Cerebellar cortex (tissue), 1 donor: ENCODE measurements at regions not wholly inside any gene's neighbourhood (a gene's known extent, or its start where the extent isn't known, plus 50 kb on each side); places are given as distances from the start of the nearest gene placed in this dataset.

Experiments
- DNase-seq: peaks from one replicate; pipeline ENCODE4 v3.0.0-alpha.2; 2015; ENCODE audit warnings: low spot score

GRCh38 chr2:225340923-225341322 is 58.6 kb upstream of the NYAP2 start:
- no peak for DNase-seq

DNA sequence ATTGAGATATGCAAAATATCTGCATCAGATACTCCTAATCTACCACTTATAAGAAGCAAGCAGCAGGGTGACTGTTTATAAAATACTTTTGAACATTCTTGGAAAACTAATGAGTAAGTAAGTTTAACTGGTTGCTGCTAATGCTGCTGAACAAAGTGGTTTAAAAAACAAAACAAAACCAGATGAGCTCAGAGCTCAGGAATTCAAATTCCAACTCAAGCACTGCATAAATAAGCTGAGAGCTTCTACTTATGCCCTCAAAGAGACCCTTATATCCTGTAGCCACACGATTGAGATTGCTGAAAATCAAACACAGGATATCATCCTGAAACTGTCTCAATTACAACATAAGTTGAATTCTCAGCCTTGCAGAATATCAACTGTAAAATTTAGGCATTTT is 62.3 kb upstream of the NYAP2 start:
- DNase-seq: no peak

DNA sequence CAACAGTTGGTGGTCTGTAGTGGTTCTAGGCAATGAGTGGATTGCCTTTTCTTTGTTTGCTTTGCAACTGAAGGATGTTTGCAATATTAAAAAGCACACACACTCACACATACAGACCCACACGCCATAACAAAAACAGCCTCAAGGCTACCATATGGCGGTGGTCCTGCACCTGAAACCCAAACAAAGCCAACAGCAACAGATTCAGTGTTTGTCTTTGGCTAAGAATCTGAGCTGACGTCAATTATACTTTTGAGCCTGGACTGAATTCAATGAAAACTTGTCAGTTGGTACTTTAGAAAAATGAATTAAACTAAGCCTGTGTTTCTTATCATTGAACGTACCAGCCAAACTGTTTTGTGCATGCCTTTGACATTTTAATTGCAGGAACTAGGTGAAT is 65.0 kb upstream of the NYAP2 start:
- no peak for DNase-seq

- DNase-seq: no peak
Observed at GRCh38 chr2:225328192-225328591, 71.3 kb upstream of the NYAP2 start.

GRCh38 chr2:225326969-225327368 is 72.5 kb upstream of the NYAP2 start:
- no peak for DNase-seq

DNA sequence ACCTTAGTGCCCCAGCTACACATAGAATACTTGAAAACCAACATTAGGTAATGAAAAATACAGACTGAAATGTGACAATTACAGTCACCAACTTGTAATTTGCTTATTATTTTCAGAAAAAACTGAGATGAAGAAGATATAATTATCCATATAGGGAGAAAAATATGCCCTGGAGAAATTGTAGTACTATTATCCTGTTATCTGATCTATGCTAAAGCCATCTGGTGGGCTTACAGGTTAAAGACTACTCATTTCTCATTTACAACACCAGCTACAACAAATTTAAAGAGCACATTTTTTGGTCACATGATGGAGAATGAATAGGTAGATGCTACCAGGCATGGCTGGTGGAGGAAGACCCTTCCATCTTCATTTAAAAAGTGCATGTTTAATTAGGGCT is 79.6 kb upstream of the NYAP2 start:
- no peak for DNase-seq

GRCh38 chr2:225318440-225318839 is 81.1 kb upstream of the NYAP2 start:
- no peak for DNase-seq

DNA sequence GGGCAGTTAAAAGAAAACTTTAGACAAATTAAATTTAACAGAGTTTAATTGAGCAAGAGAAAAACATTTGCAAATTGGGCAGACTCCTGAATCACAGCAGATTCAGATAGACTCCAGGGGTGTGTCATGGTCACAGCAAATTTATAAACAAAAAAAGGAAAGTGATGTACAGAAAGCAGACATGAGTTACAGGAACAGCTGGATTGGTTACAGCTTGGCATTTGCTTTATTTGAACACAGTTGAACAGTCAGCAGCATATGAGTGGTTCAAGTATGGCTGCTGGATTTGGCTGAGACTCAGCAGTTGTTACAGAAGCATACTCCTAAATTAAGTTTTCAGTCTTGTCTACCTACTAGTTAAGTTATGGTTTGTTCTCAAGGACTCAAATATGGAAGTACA is 82.3 kb upstream of the NYAP2 start:
- no peak for DNase-seq

DNA sequence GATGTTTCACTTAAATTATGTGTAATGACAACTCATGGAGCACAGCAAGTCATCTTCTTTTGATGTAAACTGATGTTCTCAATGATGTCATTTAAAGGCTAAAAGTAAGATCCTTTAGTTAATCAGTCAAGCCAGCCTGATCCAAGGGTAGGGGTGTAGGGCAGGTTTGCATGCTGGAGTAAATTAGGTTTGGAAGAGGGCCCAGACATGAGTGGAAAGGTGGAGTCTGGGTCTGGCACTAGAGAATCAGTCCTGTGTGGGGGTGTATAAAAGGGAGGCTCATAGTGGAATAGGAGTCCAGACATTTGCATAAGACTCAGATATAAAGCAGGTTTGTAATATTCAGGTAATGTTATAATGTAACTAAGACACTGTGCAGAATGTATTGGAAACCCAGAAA is 88.8 kb upstream of the NYAP2 start:
- DNase-seq: no peak

DNA sequence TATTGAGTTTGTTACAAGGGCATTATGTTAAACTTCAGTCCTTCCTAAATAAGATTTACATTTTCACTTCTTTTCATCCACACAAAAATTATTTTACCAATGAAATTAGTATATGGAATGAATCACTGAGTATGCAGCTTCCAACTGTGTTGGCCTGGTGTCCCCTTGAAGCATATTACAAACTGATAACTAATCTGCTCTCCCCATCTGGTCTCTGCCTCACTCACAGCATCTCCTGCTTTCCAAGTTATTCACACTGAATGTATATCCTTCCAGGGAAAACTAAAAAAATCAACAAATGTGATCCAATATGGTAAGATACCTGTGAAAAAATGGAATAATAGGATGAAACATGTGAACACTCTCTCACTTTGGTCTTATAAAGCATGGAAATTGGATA is 90.0 kb upstream of the NYAP2 start:
- no peak for DNase-seq

DNA sequence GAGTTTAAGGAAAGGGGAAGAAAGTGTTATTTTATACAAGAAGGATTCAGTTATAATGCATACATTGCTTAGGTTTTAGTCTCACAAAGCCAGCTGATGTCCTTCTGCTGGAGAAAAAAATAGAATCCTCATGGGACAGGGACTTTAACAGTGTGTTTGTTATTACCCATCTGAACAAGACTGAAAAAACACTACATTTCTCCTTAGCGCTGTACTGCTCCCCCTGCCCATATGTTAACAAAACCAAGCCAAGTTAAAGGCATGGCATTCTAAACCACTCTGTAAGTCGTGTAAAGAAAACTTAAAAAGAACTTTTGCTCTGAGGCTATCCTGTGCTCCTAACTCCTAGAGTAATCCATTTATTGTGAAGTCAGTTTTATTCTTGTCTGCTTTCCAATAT is 102.6 kb upstream of the NYAP2 start:
- no peak for DNase-seq

DNA sequence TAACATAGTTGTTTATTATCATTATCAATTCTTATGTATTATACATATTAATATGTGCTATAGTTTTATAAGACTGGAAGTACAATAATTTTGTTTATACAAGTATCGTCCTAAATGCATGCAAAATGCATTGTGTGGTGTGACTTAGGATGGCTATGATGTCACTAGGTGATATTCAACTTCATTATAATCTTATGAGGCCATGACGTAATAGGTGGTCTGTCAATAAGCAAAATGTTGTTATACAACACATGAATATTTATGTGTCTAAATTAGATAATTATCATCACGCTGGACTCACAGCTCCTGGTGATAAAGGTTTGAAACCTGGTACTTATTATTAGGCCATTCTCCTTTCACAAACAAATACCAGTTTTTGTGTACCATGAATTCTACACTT is 104.4 kb upstream of the NYAP2 start:
- no peak for DNase-seq

GRCh38 chr2:225293638-225294037 is 105.9 kb upstream of the NYAP2 start:
- peak; percentile 54 for DNase-seq

DNA sequence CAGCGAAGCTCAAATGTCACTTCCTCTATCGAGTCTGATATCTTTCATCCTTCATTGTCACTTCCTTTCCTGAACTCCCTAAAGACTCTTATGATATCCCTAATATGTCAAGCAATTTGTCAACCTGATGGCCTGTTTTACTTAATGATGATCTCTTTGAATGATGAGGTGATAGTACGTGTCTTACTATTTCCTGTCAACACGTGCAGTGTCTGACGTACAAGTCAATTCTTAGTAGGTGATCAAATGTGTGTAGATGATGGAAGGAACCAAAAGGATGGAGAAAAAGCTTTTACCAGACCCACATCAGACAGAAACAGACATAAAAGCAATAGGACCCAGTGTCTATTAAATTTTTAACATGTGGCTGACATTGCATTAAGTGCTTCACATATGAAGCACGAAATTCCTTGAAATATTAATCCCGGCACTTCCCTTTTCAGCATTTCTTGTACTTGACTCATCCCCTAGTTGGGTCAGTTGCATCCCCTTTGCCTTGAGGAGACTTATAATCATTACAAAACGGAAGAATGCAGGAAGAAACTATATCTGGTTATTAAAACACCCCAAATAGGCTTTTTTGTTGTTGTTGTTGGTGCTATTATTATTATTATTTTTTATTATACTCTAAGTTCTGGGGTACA is 108.6 kb upstream of the NYAP2 start:
- DNase-seq: no peak

DNA sequence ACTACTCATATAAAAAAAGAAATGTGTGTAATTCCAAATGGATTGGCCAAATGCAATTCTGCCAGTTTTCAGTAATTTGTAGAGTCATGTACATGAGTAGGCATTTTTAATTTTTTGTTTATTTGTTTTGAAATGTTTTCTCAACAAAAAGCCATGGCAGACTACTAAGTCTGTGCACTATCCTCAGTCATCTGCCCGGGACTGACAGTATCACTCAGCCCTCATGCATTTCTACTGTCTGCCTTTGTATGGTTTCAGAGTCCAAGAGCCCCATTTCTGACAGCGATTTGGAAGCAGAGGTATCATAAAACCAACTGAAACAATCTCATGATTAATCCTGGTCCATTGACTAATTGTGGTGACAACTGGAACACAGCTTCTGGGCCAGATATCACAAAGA is 109.9 kb upstream of the NYAP2 start:
- DNase-seq: no peak

DNA sequence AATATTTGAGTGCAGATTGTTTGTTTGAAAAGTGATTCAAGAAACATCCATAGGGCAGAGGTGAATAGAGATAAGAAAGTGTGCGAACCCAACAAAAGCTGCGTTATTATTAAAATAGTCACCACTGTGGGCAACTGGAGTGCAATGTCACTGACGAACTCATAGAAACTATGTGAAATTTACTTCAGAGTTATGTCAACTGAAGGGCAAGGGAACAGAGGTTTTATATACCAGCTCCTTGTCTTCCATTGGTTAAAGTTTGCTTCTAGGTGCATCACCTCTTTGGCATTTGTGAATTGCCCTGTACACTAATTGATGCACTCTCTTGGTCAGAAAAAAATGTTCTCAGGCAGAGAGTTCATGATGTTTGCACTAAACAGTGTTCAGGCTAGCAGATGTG is 110.5 kb upstream of the NYAP2 start:
- DNase-seq: no peak

DNA sequence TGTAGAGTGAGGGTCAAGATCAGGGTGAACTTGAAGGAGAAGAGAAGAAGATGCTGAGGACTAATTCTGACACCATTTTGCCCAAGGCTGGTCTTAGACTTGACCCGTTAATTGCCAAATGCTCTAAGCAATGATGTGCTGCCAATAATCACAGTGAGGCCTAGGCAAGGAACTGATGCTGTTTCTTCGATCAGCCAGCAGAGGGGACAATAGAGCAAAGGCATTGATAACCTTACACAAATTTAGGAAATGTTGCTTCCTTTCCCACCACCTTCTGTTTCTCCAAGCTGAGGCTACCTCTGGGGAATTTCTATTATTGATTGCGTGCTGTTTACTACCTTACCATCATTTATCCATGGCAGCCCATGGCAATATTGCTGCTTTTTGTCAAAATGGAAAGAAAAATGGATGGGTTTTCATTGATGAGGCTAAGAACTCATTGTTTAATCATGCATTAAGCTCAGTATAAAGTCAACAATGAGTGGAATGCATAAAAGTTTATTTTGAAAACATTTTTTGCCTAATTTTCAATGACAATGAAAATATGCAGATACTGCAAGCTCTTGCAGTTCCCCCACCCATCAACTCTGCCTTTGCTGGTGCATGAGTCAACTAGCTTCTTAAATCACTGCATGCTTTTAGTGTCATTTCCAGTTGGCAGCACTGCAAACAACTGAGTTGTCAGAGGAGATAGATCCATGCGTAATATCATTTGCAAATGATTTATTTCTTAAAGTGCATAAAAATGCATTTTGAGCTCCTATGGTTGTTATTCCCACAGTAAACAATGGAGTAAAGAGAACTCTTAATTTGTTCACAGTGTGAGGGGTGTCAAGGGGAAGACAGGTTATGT is 116.4 kb upstream of the NYAP2 start:
- peak; percentile 42 for DNase-seq

DNA sequence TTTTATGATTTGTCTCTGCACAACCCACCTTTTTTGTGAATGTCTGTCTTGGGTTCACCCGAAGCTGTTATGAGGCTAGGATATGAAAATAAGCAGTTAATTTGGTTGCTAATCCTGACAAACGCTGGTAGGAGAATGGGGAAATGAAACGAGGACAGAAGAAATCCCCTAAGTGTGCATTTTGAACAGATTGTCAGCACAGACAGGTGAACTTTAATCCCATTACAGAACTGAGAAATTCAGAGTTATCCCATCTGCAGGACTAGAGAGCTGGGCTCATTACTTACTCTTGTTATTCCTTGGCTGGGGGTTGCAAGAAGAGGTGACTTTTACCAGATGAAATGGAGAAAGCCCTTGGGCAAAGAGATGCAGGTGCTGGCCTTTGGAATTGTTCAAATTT is 123.3 kb upstream of the NYAP2 start:
- DNase-seq: no peak

GRCh38 chr2:225275443-225275842 is 124.1 kb upstream of the NYAP2 start:
- DNase-seq: no peak

DNA sequence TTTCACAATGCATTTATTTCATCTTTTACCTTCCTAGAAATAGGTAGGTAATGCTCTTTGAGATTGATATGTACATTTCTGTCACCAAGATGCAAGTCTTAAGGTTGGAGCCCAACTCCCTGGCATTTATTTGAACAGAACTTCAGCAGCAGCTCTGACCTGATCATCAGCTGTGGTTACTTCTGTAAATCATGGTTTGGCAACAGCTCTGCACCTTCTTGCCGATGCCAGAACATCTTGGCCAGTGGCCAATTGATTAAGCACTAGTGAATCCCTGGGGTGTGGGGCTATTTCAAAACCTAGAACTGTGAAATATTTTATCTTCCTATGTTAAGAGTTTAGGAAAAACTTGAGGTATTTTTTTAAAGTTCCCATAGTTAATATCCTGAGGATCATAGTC is 124.8 kb upstream of the NYAP2 start:
- no peak for DNase-seq

DNA sequence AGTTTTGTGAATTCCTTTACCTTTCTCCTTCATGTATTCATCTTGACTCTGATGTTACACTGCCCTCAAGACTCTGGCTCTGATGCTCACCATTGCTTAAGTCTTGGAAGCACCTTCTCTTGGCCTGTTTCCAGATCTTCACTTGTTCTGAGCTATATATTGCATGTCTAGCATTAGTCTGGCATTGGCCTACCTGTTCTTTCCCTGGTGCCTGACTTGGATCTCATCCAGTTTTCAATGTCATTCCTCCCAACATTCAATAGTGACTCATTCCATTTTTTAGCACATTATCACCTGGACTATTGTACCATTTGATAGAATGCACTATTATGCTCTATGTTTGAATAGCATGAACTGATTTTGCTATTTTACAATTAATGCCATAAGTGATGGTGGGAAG is 127.3 kb upstream of the NYAP2 start:
- no peak for DNase-seq

DNA sequence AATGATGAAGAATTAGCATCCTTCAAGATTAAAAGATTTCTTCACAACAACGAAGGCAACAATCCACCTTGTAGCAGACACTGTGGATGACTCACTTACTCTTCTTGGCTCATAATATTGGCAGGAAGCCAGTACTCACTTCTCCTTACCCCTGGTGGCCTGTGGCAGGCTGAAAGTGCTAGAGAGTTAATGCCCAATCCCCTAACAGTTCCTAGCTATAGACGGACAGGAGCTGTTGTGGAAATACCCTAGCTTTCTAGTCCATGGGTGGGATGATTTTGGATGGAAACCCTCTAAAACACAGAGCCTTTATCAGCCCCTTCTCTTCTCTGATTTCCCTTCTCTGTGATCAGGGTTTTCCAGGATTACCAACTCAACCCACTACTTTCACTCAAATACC is 128.6 kb upstream of the NYAP2 start:
- peak; percentile 5 for DNase-seq

GRCh38 chr2:225270053-225270452 is 129.5 kb upstream of the NYAP2 start:
- no peak for DNase-seq

- DNase-seq: no peak
Observed at GRCh38 chr2:225254363-225254762, 145.1 kb upstream of the NYAP2 start.
